Small intestine (tissue), 7 donors: ENCODE measurements at regions not wholly inside any gene's neighbourhood (a gene's known extent, or its start where the extent isn't known, plus 50 kb on each side); places are given as distances from the start of the nearest gene placed in this dataset.

Source experiments
- DNase-seq, 2 donors: peaks; one replicate each; pipeline versions ENCODE4 v3.0.0 to v3.0.0-alpha.2; 2013
- FAIRE-seq: peaks from 2 replicates; lab custom pipeline; 2012; peaks lifted over from hg19 to GRCh38; lab: Jason Lieb, UNC
- H3K27ac ChIP-seq, 3 donors: one replicate each; pipeline ENCODE4 v1.5.1; 2013; ENCODE audit warnings: low read length in 2 of 3, mild to moderate bottlenecking in 2 of 3, control low read depth in 1 of 3, inconsistent platforms in 1 of 3, low read depth in 1 of 3, moderate library complexity in 1 of 3
- H3K27me3 ChIP-seq, 3 donors: one replicate each; pipeline ENCODE4 v1.6.1; 2013; ENCODE audit warnings: low read length in 3 of 3, inconsistent platforms in 1 of 3; ENCODE audit not compliant: control insufficient read depth in 3 of 3, insufficient read depth in 3 of 3
- H3K36me3 ChIP-seq, 3 donors: one replicate each; pipeline ENCODE4 v1.6.1; 2013; ENCODE audit warnings: low read length in 3 of 3, inconsistent platforms in 1 of 3, low read depth in 1 of 3, mild to moderate bottlenecking in 1 of 3, moderate library complexity in 1 of 3; ENCODE audit not compliant: control insufficient read depth in 3 of 3, insufficient read depth in 2 of 3
- H3K4me1 ChIP-seq, 3 donors: one replicate each; pipeline ENCODE4 v1.6.1; 2013; ENCODE audit warnings: low read length in 2 of 3, inconsistent platforms in 1 of 3, low read depth in 1 of 3, mild to moderate bottlenecking in 1 of 3, moderate library complexity in 1 of 3; ENCODE audit not compliant: control insufficient read depth in 3 of 3, insufficient read depth in 2 of 3
- H3K4me3 ChIP-seq, 3 donors: one replicate each; pipeline ENCODE4 v1.5.1; 2013; ENCODE audit warnings: low read length in 3 of 3, control low read depth in 1 of 3, inconsistent platforms in 1 of 3, low read depth in 1 of 3, mild to moderate bottlenecking in 1 of 3, moderate library complexity in 1 of 3
- H3K9me3 ChIP-seq, 2 donors: one replicate each; pipeline ENCODE4 v1.6.1; 2013; ENCODE audit warnings: low read depth in 1 of 2, low read length in 1 of 2; ENCODE audit not compliant: control insufficient read depth in 2 of 2, insufficient read depth in 1 of 2
- whole genome bisulfite sequencing, 3 donors: extraction: QIAGEN DNeasy Blood & Tissue Kit; methylation state at CpG; one replicate each; pipeline ENCODE4 v1.1.7; 2013; 5-methylcytosine and 5-hydroxymethylcytosine counted together
- donor health status: healthy with polysubstance abuse.
- donor health status: control.
- donor health status: control.
- donor health status: Bipolar disorder and iron deficiency.
- donor health status: healthy.

GRCh38 chr5:126268697-126269315 is 154.4 kb upstream of the GRAMD2B start:
- no peaks in the 10 kb centered on the region for H3K4me1 ChIP-seq
- no peaks in the 10 kb centered on the region for H3K27me3 ChIP-seq
- DNase-seq (peak in 1 of 2 donors; percentile 50), FAIRE-seq (no peak)
- whole genome bisulfite sequencing, 3 donors, result 14 to 53% (median 28%) methylated on average over 3 of the region's 3 CpGs
- no peaks in the 10 kb centered on the region for H3K9me3 ChIP-seq
- H3K4me3 ChIP-seq, result no peak overlapping the region
- H3K27ac ChIP-seq, result no peak overlapping the region
- H3K36me3 ChIP-seq, result no peaks in the 10 kb centered on the region

GRCh38 chr5:126269511-126269910 is 153.7 kb upstream of the GRAMD2B start:
- FAIRE-seq (no peak), DNase-seq (no peak)
- no peaks in the 10 kb centered on the region for H3K9me3 ChIP-seq
- no peak overlapping the region for H3K27ac ChIP-seq
- H3K36me3 ChIP-seq, result no peaks in the 10 kb centered on the region
- H3K4me1 ChIP-seq, result no peaks in the 10 kb centered on the region
- WGBS, 3 donors, result 68 to 85% (median 83%) methylated on average over 1 of the region's 1 CpG
- no peaks in the 10 kb centered on the region for H3K27me3 ChIP-seq
- no peak overlapping the region for H3K4me3 ChIP-seq

- no peak for FAIRE-seq
- no peaks in the 10 kb centered on the region for H3K4me1 ChIP-seq
- 92 to 96% (median 93%) methylated on average over 3 of the region's 3 CpGs for WGBS, 3 donors
- no peak for DNase-seq
- H3K27ac ChIP-seq, result no peak overlapping the region
- no peak overlapping the region for H3K4me3 ChIP-seq
- no peaks in the 10 kb centered on the region for H3K27me3 ChIP-seq
- no peaks in the 10 kb centered on the region for H3K9me3 ChIP-seq
- no peaks in the 10 kb centered on the region for H3K36me3 ChIP-seq
Measured at GRCh38 chr5:126271141-126271540, 152.1 kb upstream of the GRAMD2B start.

GRCh38 chr5:126274076-126274762 is 149.0 kb upstream of the GRAMD2B start:
- H3K4me1 ChIP-seq, result no peaks in the 10 kb centered on the region
- FAIRE-seq, result no peak
- H3K27ac ChIP-seq, result no peak overlapping the region
- DNase-seq, result no peak
- WGBS, 3 donors, result 67 to 79% (median 67%) methylated on average over 2 of the region's 2 CpGs
- H3K36me3 ChIP-seq, result no peaks in the 10 kb centered on the region
- H3K27me3 ChIP-seq, result no peaks in the 10 kb centered on the region
- no peak overlapping the region for H3K4me3 ChIP-seq
- no peaks in the 10 kb centered on the region for H3K9me3 ChIP-seq

GRCh38 chr5:126274763-126275125 is 148.5 kb upstream of the GRAMD2B start:
- no peak for DNase-seq
- 78 to 86% (median 86%) methylated on average over 3 of the region's 3 CpGs for WGBS, 3 donors
- no peak for FAIRE-seq

GRCh38 chr5:126277762-126278161 is 145.4 kb upstream of the GRAMD2B start:
- Histone ChIP-seq H3K9me3 (no peaks in the 10 kb centered on the region), H3K4me3 (no peak overlapping the region), H3K36me3 (no peaks in the 10 kb centered on the region), H3K4me1 (no peaks in the 10 kb centered on the region), H3K27me3 (no peaks in the 10 kb centered on the region), H3K27ac (no peak overlapping the region)
- FAIRE-seq (no peak), DNase-seq (no peak)

More at GRCh38 chr5:126274763-126275125, 148.5 kb upstream of the GRAMD2B start:
- H3K36me3 ChIP-seq, result no peaks in the 10 kb centered on the region
- no peaks in the 10 kb centered on the region for H3K9me3 ChIP-seq
- H3K27ac ChIP-seq, result no peak overlapping the region
- no peaks in the 10 kb centered on the region for H3K27me3 ChIP-seq
- H3K4me3 ChIP-seq, result no peak overlapping the region
- H3K4me1 ChIP-seq, result no peaks in the 10 kb centered on the region

- Histone ChIP-seq H3K4me3 (no peak overlapping the region), H3K4me1 (no peaks in the 10 kb centered on the region), H3K36me3 (no peaks in the 10 kb centered on the region), H3K9me3 (no peaks in the 10 kb centered on the region), H3K27ac (no peak overlapping the region), H3K27me3 (no peaks in the 10 kb centered on the region)
- DNase-seq (no peak), FAIRE-seq (no peak)
- whole genome bisulfite sequencing, 3 donors, result 63 to 71% (median 67%) methylated on average over 1 of the region's 1 CpG
Measured at GRCh38 chr5:126280343-126280742, 142.9 kb upstream of the GRAMD2B start.

- DNase-seq, result no peak
- Histone ChIP-seq H3K4me3 (no peak overlapping the region), H3K27me3 (no peaks in the 10 kb centered on the region), H3K36me3 (no peaks in the 10 kb centered on the region), H3K27ac (no peak overlapping the region), H3K9me3 (no peaks in the 10 kb centered on the region), H3K4me1 (no peaks in the 10 kb centered on the region)
- no peak for FAIRE-seq
Measured at GRCh38 chr5:126280846-126281245, 142.4 kb upstream of the GRAMD2B start.
